GM18867 (cell line): ENCODE measurements at regions not wholly inside any gene's neighbourhood (a gene's known extent, or its start where the extent isn't known, plus 50 kb on each side); places are given as distances from the start of the nearest gene placed in this dataset.
A peak's percentile ranks its signal among the peaks of the same experiment; 100 is the strongest.
"Not testable (repeated sequence)": the region's sequence is repeated elsewhere in the genome, so short reads cannot be mapped to it uniquely, and the experiment has no call there.

Experiments used
- ATAC-seq: cut with Tn5 transposase; IDR thresholded peaks from one replicate; pipeline ENCODE4 v1.9.1; 2021; ENCODE audit warnings: mild to moderate bottlenecking, moderate library complexity; ENCODE audit not compliant: unreplicated experiment

DNA sequence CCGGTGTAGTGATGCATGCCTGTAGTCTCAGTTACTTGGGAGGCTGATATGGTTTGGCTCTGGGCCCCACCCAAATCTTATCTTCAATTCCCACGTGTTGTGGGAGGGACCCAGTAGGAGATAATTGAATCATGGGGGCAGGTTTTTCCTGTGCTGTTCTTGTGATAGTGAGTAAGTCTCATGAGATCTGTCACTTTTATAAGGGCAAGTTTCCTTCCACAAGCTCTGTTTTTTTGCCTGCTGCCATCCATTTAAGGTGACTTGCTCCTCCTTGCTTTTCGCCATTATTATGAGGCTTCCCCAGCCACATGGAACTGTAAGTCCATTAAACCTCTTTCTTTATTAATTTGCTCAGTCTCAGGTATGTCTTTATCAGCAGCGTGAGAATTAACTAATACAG is 566.7 kb upstream of the NECTIN3 start:
- no peak for ATAC-seq

- ATAC-seq = no peak
Measured at GRCh38 chr3:110506890-110507289, 564.7 kb upstream of the NECTIN3 start.

DNA sequence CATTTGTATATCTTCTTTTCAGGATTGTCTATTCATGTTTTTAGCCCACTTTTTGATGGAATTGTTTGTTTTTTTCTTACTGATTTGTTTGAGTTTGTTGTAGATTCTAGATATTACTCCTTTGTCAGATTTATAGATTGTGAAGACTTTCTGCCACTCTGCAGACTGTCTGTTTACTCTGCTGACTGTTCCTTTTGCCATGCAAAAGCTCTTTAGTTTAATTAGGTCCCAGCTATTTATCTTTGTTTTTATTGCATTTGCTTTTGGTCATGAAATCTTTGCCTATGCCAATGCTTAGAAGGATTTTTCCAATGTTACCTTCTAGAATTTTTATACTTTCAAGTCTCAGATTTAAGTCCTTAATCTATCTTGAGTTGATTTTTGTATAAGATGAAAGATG is 564.0 kb upstream of the NECTIN3 start:
- not testable (repeated sequence) for ATAC-seq

DNA sequence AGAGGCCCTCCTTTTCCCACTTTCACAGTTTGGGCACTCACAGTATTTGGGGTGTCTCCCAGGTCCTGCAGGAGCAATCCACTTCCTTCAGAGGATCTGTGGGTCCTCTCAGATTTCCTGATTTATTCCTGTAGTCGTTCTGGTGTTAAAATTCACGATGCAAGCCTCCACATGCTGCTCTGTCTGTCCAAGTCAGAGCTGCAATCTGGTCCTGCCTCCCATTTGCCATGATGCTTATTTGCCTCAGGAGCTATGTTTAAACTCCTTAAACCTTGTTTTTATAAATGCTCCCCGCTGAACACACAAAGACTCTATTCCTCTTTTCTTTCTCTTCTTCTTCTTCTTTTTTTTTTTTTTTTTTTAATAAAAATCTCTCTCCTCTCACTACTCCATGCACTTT is 558.7 kb upstream of the NECTIN3 start:
- ATAC-seq = no peak

GRCh38 chr3:110518031-110518430 is 553.6 kb upstream of the NECTIN3 start:
- ATAC-seq = no peak

GRCh38 chr3:110519071-110519470 is 552.5 kb upstream of the NECTIN3 start:
- ATAC-seq = no peak

DNA sequence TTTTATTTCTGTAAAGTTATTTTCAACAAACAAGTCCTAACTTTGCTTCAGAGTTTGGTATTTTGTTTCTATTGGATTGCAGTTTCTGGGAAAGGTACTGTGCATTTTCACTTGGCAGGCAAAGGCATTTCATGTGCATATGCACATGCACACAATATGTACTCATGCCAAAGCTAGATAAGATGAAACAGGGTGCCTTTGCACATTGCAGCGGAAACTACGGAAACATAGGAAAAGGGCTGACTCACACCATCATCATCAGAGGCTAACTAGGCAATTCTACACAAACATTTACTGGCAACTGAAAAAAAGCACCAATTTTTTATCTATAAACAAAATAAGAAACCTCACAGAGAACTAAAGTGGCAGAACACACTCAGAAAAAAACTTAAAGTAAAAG is 550.6 kb upstream of the NECTIN3 start:
- no peak for ATAC-seq

DNA sequence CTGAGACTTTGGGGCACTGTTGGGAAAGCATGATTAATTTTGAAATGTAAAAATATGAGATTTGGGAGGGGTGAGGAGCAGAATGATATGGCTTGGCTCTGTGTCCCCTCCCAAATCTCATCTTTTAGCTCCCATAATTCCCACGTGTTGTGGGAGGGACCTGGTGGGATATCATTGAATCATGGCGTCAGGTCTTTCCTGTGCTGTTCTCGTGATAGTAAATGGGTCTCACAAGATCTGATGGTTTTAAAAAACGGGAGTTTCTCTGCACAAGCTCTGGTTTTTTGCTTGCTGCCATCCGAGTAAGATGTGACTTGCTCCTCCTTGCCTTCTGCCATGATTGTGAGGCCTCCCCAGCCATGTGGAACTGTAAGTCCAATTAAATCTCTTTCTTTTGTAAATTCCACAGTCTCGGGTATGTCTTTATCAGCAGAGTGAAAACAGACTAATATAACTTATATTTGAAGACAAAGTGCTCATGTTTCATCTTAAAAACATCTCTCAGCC is 546.0 kb upstream of the NECTIN3 start:
- not testable (repeated sequence) for ATAC-seq

DNA sequence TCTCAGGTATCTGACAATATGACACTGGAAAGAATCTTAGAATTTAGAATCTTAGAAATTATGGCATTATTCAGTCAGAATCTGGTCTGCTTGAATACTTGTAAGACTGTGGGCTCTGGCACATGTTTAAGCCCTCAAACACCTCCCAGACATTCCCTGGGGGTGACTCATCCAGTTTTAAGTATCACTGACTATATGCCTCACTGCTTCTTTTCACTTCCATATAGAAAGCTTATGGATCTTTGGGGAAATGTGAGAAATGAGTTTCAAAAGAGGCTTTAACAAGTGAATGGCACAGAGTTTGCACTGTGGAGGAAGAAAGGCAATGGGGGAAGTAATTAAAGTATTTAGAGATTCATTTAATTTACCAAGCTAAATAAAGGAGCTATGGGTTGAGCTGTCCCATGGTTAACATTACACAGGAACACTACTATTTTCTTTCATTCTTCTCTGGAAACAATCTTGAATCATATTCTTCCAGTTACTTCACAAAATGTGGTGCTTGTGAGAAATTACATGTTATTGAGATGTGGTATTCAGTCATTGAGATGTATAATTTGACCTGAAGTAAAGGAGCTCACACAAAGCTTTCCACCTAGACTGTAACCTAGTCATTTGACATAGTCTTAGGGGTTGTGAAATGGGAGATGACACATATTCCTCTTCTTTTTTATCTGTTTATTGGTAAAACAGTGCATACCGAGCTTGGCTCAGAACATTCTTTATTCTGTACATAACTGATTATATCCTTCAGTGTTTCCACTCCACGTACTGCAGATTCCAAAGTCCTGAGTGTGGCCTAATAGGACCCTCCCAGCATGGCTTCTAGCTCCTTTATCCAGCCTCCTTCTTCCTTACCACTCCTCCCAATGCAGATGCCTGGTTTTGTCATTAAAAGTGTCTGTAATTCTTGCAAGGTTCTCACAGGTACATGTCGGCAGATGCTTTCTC is 544.6 kb upstream of the NECTIN3 start:
- ATAC-seq = no peak

DNA sequence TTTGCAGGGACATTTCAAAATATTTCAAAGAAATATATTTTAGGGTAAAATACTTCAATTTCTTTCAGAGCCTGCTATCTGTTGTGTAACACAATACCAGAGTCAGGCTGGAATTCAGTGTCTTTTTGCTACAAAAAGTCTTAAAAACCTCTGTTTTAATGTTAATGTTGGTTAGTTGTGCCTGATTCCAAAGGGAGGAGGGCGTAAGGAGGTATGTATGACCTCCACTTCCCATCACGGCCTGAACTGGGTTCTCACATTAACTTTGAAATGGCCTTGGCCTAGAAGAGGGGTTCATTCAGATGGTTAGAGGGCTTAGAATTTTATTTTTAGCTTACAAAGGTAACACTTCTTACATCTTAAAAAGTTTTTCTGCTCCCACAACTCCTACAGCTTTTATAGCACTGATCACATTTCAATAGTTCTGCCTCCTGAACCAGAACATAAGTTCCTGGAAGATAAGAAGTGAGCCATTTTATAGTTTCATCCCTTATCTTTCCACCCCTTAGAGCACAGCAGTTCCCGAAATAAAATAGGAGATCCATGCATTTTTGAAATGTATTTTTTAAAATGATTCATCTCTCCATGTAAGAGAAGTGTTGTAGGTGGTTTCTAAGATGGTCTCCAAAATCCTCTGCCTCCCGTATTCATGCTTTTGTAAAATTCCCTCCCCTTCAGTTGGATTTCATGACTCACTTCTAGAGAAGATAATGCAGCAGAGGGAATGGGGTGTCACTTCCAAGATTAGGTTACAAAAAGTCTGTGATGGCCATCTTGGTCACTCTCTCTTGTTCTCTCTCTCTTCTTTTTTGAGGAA is 543.1 kb upstream of the NECTIN3 start:
- ATAC-seq = no peak

GRCh38 chr3:110530902-110531301 is 540.7 kb upstream of the NECTIN3 start:
- no peak for ATAC-seq

- no peak for ATAC-seq
Measured at GRCh38 chr3:110533089-110533488, 538.5 kb upstream of the NECTIN3 start.

GRCh38 chr3:110542552-110543150 is 529.0 kb upstream of the NECTIN3 start:
- no peak for ATAC-seq

- ATAC-seq = no peak
Measured at GRCh38 chr3:110544730-110545129, 526.9 kb upstream of the NECTIN3 start.

DNA sequence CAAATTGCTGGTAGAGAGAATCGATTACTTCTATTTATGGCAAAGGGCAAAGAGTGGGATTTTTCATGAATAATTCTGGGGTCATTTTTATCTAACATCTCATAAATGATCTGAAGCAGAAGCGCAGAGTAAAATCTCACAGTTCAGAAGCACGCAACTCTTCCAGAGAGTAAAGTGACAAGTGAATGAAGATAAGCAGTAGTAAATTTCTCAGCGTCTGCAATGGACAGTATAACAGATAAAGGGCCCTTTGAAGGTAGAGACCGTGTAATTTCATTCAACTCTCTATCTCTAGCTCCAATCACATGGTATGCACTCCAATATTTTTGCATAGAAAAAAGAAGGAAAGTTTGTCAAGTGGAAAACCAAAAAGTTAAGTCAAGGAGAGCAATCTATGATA is 521.1 kb upstream of the NECTIN3 start:
- no peak for ATAC-seq

GRCh38 chr3:110562621-110563020 is 509.0 kb upstream of the NECTIN3 start:
- ATAC-seq = no peak

GRCh38 chr3:110564674-110565073 is 506.9 kb upstream of the NECTIN3 start:
- no peak for ATAC-seq

- ATAC-seq = no peak
Measured at GRCh38 chr3:110567029-110567428, 504.6 kb upstream of the NECTIN3 start.

- ATAC-seq = peak; percentile 59
Measured at GRCh38 chr3:110568246-110568645, 503.4 kb upstream of the NECTIN3 start.

- peak; percentile 94 for ATAC-seq
Measured at GRCh38 chr3:110569073-110569472, 502.5 kb upstream of the NECTIN3 start.

DNA sequence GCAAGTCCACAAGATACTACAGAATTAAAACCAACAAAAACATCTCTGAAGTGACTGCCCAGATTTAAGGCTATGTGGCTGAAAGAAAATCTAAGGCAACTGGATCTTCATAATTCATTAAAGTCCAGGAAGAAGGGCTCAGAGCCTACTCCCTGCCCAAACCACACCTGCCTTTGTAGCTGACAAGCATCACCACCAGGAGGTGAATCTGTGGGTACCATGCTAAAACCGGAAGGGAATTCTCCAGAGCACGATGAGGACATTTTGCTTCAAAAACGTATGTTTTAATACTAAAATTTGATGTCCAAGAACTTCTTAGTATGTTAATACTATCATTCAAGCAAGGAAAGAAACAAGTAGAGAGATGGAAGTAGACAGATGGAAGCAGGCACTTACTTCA is 495.9 kb upstream of the NECTIN3 start:
- ATAC-seq = no peak
